Lower leg skin (tissue), 3 donors: ENCODE measurements at regions not wholly inside any gene's neighbourhood (a gene's known extent, or its start where the extent isn't known, plus 50 kb on each side); places are given as distances from the start of the nearest gene placed in this dataset.

Experiments
- CTCF ChIP-seq, 3 donors: fragments of 450-650 bp; IDR thresholded peaks; one replicate each; pipeline ENCODE4 v1.5.1; 2016; ENCODE audit warnings: antibody characterized with exemption in 3 of 3, mild to moderate bottlenecking in 3 of 3, moderate library complexity in 2 of 3
- POLR2A ChIP-seq, 2 donors: fragments of 450-650 bp; IDR thresholded peaks; one replicate each; pipeline ENCODE4 v1.6.1; 2016 to 2017; ENCODE audit warnings: antibody characterized with exemption in 2 of 2, mild to moderate bottlenecking in 1 of 2, moderate library complexity in 1 of 2

- TF ChIP-seq CTCF (IDR thresholded peaks at IDR 0.05) (no peak), POLR2A (IDR thresholded peaks at IDR 0.05) (no peak)
Measured at GRCh38 chr20:22526512-22527012, 57.8 kb downstream of the FOXA2 start.
